ENCODE measurements at regions not wholly inside any gene's neighbourhood (a gene's known extent, or its start where the extent isn't known, plus 50 kb on each side); places are given as distances from the start of the nearest gene placed in this dataset.

GRCh38 chr1:157286646-157287420 is 148.6 kb upstream of the ETV3 start:
- in situ Hi-C loops (cut with HindIII; ENCODE audit: low sequenced_read_pairs) = no loop called here
- no peak for TF ChIP-seq CTCF (IDR thresholded peaks at IDR 0.05; ENCODE audit: low read depth, low read length, missing control alignments)
- DNase-seq (ENCODE audit: low read depth) = no peak
- H3K4me3 ChIP-seq (ENCODE audit: low read depth, low read length) = no peak overlapping the region

- in situ Hi-C loops (cut with HindIII; ENCODE audit: low sequenced_read_pairs) = no loop called here
- TF ChIP-seq CTCF (IDR thresholded peaks at IDR 0.05; ENCODE audit: low read depth, low read length, missing control alignments) = no peak
- DNase-seq (ENCODE audit: low read depth) = no peak
- no peak overlapping the region for H3K4me3 ChIP-seq (ENCODE audit: low read depth, low read length)
Measured at GRCh38 chr1:157286096-157286495, 147.9 kb upstream of the ETV3 start.

GRCh38 chr1:157284451-157284850 is 146.3 kb upstream of the ETV3 start:
- TF ChIP-seq CTCF (IDR thresholded peaks at IDR 0.05; ENCODE audit: low read depth, low read length, missing control alignments) = no peak
- H3K4me3 ChIP-seq (ENCODE audit: low read depth, low read length) = no peak overlapping the region
- no peak for DNase-seq (ENCODE audit: low read depth)
- in situ Hi-C loops (cut with HindIII; ENCODE audit: low sequenced_read_pairs) = no loop called here

GRCh38 chr1:157279802-157280140 is 141.6 kb upstream of the ETV3 start:
- in situ Hi-C loops (cut with HindIII; ENCODE audit: low sequenced_read_pairs) = no loop called here
- no peak for DNase-seq (ENCODE audit: low read depth)
- TF ChIP-seq CTCF (IDR thresholded peaks at IDR 0.05; ENCODE audit: low read depth, low read length, missing control alignments) = no peak
- H3K4me3 ChIP-seq (ENCODE audit: low read depth, low read length) = no peak overlapping the region

- no peak for DNase-seq (ENCODE audit: low read depth)
- TF ChIP-seq CTCF (IDR thresholded peaks at IDR 0.05; ENCODE audit: low read depth, low read length, missing control alignments) = no peak
- H3K4me3 ChIP-seq (ENCODE audit: low read depth, low read length) = no peak overlapping the region
- in situ Hi-C loops (cut with HindIII; ENCODE audit: low sequenced_read_pairs) = no loop called here
Measured at GRCh38 chr1:157279138-157279801, 141.1 kb upstream of the ETV3 start.

- no peak overlapping the region for H3K4me3 ChIP-seq (ENCODE audit: low read depth, low read length)
- no peak for TF ChIP-seq CTCF (IDR thresholded peaks at IDR 0.05; ENCODE audit: low read depth, low read length, missing control alignments)
- no peak for DNase-seq (ENCODE audit: low read depth)
- in situ Hi-C loops (cut with HindIII; ENCODE audit: low sequenced_read_pairs) = no loop called here
Measured at GRCh38 chr1:157278383-157279137, 140.4 kb upstream of the ETV3 start.
